HUES6 (cell line): ENCODE measurements at regions not wholly inside any gene's neighbourhood (a gene's known extent, or its start where the extent isn't known, plus 50 kb on each side); places are given as distances from the start of the nearest gene placed in this dataset.

ENCODE experiments used
- H3K27ac ChIP-seq: 2 replicates; pipeline ENCODE4 v1.7.0; 2013; ENCODE audit warnings: low read depth, mild to moderate bottlenecking, low read length, inconsistent platforms
- H3K27me3 ChIP-seq: 2 replicates; pipeline ENCODE4 v1.6.1; 2013; ENCODE audit warnings: low read length; ENCODE audit not compliant: control insufficient read depth, insufficient read depth
- H3K36me3 ChIP-seq: 2 replicates; pipeline ENCODE4 v1.6.1; 2013; ENCODE audit warnings: low read length; ENCODE audit not compliant: control insufficient read depth, insufficient read depth
- H3K4me1 ChIP-seq: 2 replicates; pipeline ENCODE4 v1.6.1; 2013; ENCODE audit warnings: low read length; ENCODE audit not compliant: control insufficient read depth, insufficient read depth
- H3K4me3 ChIP-seq: 2 replicates; pipeline ENCODE4 v1.5.1; 2013; ENCODE audit warnings: low read depth, low read length
- H3K9ac ChIP-seq: one replicate; pipeline ENCODE4 v1.6.1; 2013; ENCODE audit warnings: mild to moderate bottlenecking, low read length
- H3K9me3 ChIP-seq: 2 replicates; pipeline ENCODE4 v1.6.1; 2013; ENCODE audit warnings: low read depth, low read length; ENCODE audit not compliant: control insufficient read depth, insufficient read depth

DNA sequence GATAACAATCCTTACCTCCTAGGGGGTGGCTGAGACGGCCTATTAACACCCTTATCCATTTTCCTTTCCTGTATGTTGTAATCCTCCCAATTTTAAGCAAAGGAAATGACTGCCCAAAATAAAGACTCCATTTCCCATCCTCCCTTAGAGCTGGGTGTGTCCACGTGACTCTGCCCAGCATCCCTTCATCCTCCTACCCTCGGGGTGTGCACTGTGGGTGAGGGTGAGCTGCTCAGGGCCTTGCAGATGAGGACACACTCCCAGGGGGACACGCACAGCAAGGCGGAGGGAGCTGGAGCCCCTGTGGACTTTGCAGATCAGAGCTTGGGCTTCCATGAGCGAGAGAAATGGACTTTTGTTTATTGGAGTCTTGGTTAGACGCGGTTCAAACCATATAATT lies 186.8 kb downstream of the IRF8 start:
- H3K36me3 ChIP-seq = no peaks in the 10 kb centered on the region
- no peak overlapping the region for H3K4me3 ChIP-seq
- H3K27me3 ChIP-seq = no peaks in the 10 kb centered on the region
- no peaks in the 10 kb centered on the region for H3K9me3 ChIP-seq
- no peak overlapping the region for H3K27ac ChIP-seq
- H3K4me1 ChIP-seq = peaks cover 8% of the 10 kb centered on the region; the same call in 1 of the 2 replicates
- no peak overlapping the region for H3K9ac ChIP-seq

DNA sequence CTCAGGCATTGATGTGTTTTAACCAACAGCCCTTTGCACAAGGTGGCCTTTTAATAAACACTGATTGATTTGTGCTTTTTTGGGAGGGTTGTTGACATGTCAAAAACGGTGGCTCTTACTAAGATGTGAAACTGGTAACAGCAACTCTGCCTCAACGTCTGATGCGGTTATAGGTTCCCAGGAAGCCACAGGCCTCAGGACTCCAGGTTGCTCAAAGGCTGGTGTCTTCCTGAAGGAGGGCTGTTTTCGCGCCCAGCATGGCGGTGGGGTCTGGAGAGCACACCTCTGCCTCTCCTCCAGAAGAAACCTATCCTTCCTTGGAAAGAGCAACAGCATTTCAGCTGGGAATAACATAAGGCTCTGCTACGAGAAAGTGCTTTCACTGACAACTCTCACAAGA lies 187.5 kb downstream of the IRF8 start:
- Histone ChIP-seq H3K36me3 (no peaks in the 10 kb centered on the region), H3K27me3 (no peaks in the 10 kb centered on the region), H3K4me3 (no peak overlapping the region), H3K27ac (no peak overlapping the region), H3K9me3 (no peaks in the 10 kb centered on the region), H3K9ac (no peak overlapping the region), H3K4me1 (peaks cover 8% of the 10 kb centered on the region; the same call in 1 of the 2 replicates)

DNA sequence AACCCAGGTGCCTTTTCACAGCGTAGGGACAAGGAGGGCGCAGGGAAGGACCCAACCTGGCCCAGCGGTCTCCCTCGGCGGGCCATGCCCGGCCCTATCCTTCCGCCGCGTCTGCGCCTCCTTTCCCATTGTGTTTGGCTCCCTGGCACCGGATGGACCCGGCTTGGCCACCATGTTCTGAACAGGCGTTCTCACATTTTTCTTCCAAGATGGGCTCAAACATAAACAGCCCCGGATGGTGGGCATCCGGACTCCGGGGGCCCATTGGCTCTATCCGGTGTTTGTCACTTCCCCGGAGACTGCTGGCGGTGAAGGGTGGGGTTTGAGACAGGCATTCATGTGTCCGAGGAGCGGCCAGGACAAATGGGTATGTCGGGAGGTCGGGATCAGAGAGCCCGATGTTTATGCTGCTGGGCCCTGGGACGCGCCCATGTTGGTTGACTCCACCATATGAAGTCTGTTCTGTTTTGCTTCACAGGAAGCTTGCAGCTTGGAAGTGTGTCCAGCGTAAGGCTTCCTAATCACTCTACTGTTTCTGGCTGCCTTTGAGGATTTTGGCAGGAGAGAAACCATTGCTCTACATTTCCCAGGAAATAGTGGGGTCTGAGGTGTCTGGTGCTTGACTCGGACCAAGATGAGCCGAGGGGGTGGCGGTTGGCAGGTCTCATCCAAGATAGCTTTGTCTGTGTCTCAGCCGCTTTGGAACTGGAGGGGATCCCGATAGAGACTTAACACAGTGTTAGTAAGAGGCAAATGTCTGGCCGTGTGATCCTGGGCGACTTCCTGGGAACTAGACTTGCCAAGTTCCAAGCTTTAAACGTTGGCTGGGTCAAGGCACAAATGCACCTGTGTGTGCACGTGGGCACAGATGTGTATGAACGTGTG lies 188.3 kb downstream of the IRF8 start:
- no peaks in the 10 kb centered on the region for H3K36me3 ChIP-seq

DNA sequence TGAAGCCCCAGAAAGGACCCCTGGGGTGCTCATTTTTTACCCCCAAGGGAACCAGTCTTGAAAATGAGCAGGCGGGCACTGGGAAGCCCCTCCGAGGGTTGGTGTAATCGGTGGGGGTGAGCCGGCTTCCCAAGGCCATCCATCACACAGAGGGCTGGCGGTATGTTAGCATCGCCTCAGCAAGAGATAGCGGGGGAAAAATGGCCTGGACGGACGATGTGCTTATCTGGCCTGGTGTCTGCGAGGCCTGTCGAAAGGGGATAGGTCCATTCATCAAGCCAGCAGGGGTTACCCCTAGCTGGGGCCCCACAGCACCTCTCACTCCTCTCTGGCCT lies 188.9 kb downstream of the IRF8 start:
- Histone ChIP-seq H3K9me3 (no peaks in the 10 kb centered on the region), H3K27me3 (no peaks in the 10 kb centered on the region), H3K27ac (no peak overlapping the region), H3K9ac (no peak overlapping the region), H3K4me1 (peaks cover 8% of the 10 kb centered on the region; the same call in 1 of the 2 replicates), H3K36me3 (no peaks in the 10 kb centered on the region), H3K4me3 (no peak overlapping the region)

More for the DNA sequence above, 188.3 kb downstream of the IRF8 start:
- peaks cover 8% of the 10 kb centered on the region; the same call in 1 of the 2 replicates for H3K4me1 ChIP-seq
- no peak overlapping the region for H3K9ac ChIP-seq
- H3K9me3 ChIP-seq = no peaks in the 10 kb centered on the region
- H3K27ac ChIP-seq = no peak overlapping the region
- H3K4me3 ChIP-seq = no peak overlapping the region
- H3K27me3 ChIP-seq = no peaks in the 10 kb centered on the region

DNA sequence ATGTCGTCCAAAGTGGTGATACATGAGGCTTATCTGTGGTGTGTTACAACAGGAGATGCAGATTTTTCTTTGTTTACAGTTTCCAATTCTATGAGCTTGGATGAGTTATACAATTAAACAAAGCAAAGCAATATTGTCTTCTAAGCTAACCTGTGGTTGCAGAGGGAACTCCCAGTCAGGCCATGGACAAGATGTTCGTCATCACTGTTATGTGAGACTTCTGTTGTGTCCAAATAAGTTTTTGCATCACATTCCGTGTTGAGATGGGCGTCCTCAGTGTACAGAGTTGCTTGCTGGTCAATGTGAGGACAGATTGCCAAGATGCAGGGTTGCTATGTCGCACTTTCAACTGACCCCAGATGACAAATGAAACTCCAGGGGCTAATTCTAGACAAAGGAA lies 189.3 kb downstream of the IRF8 start:
- Histone ChIP-seq H3K4me1 (peaks cover 8% of the 10 kb centered on the region; the same call in 1 of the 2 replicates), H3K9ac (no peak overlapping the region), H3K27me3 (no peaks in the 10 kb centered on the region), H3K9me3 (no peaks in the 10 kb centered on the region), H3K36me3 (no peaks in the 10 kb centered on the region), H3K27ac (no peak overlapping the region), H3K4me3 (no peak overlapping the region)

DNA sequence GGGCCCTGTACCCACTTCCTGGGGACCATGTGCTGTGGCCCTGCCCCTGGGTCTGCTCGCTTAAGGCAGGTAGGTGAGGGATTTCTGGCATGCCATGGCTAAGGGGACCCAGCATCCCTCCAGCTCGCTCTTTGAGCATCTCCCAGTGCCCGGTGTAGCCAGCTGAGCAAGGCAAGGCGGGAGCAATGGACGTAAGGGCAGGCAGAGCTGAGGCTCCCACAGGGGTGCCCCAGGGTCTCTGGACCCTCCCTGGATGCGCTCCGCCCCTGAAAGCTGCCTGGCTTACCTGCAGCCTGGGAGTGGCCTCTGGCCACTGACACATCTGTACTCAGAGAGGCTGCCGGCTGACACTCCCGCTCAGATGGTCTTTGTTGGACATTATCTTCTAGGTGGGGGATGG lies 189.9 kb downstream of the IRF8 start:
- H3K9ac ChIP-seq = no peak overlapping the region
- no peak overlapping the region for H3K27ac ChIP-seq
- peaks cover 8% of the 10 kb centered on the region; the same call in 1 of the 2 replicates for H3K4me1 ChIP-seq
- no peaks in the 10 kb centered on the region for H3K27me3 ChIP-seq
- no peaks in the 10 kb centered on the region for H3K9me3 ChIP-seq
- no peaks in the 10 kb centered on the region for H3K36me3 ChIP-seq
- no peak overlapping the region for H3K4me3 ChIP-seq

DNA sequence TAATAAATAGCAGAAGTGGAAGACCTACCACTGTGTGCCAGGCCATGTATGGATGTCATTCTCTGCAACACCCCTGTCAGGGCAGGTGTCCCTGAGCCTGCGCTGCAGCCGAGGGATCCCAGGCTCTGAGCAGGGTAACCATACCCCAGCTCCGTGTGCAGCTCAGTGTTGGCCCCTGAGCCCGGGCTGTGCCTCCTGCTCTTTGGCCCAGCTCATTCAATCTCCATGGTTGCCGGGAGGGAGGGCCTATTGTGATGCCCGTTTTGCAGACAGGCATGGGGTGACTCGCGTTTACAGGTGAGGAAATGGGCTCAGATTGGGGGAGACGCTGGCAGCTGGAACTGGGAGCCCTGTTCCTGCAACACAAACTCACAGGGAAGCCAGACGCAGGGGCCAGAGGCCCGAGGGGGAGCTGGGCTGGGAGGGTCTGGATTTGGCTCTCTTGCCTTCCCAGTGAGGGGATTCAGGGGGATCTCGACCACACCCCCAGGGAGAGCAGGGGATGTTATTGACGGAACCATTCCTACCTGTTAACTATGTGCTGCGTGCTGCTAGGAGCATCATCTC lies 190.5 kb downstream of the IRF8 start:
- no peaks in the 10 kb centered on the region for H3K9me3 ChIP-seq
- H3K4me1 ChIP-seq = peaks cover 8% of the 10 kb centered on the region; the same call in 1 of the 2 replicates
- H3K36me3 ChIP-seq = no peaks in the 10 kb centered on the region
- no peak overlapping the region for H3K4me3 ChIP-seq
- no peak overlapping the region for H3K9ac ChIP-seq
- H3K27ac ChIP-seq = no peak overlapping the region
- no peaks in the 10 kb centered on the region for H3K27me3 ChIP-seq

DNA sequence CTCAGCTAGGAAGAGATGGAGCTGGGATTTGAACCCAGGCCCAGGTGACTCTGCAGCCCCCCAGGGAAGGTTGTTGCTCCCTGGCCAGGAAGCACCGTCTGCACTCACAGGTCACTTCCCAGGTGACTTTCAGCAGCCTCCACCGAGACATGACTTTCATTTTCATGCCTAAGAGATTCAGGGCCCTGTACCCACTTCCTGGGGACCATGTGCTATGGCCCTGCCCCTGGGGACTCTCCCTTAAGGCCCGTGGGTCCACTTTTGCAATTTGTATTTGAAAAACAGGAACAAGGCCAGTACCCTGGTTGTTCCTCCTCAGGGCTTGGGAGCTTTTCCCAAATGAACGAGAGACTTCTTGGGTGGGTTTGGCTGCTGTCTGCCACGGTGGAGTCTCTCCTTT lies 191.0 kb downstream of the IRF8 start:
- no peak overlapping the region for H3K9ac ChIP-seq
- H3K36me3 ChIP-seq = no peaks in the 10 kb centered on the region
- H3K4me1 ChIP-seq = peaks cover 8% of the 10 kb centered on the region; the same call in 1 of the 2 replicates
- no peak overlapping the region for H3K27ac ChIP-seq
- no peak overlapping the region for H3K4me3 ChIP-seq
- no peaks in the 10 kb centered on the region for H3K27me3 ChIP-seq
- H3K9me3 ChIP-seq = no peaks in the 10 kb centered on the region

DNA sequence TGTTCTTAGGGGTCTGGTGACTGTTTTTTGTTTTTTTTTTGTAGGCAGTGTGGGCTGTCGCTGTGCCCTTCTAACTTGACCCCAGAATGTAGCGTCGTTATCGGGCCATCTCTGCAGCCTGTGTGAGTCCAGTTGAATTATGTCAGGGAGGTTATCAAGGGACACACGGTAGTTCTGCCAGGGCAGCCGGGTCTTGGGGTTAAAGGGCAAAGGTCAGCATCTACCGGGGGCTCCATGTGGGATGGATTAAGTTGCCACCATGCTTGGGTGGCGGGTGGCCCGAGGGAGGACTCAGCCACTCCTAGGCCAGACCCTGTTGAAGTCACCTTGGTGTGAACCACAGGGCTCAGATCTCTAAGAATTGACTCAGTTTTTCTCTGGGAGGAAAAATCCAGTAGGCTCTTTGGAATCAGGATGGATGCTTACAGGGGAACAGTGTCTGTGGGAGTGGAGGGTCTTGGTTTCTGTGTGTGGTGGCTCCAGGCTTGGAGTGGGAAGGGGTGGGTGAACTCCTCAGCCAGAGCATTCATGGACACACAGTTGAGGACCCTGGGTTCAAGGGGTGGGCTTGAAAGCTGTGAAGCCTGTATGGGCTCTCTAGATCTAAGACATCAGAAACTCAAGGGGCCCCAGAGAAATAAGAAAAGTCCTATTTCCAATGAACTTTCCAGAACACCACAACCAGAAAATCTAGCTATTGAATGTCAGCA lies 191.7 kb downstream of the IRF8 start:
- Histone ChIP-seq H3K9ac (no peak overlapping the region), H3K27ac (no peak overlapping the region), H3K9me3 (no peaks in the 10 kb centered on the region), H3K27me3 (no peaks in the 10 kb centered on the region), H3K4me1 (peaks cover 8% of the 10 kb centered on the region; the same call in 1 of the 2 replicates), H3K4me3 (no peak overlapping the region), H3K36me3 (no peaks in the 10 kb centered on the region)

DNA sequence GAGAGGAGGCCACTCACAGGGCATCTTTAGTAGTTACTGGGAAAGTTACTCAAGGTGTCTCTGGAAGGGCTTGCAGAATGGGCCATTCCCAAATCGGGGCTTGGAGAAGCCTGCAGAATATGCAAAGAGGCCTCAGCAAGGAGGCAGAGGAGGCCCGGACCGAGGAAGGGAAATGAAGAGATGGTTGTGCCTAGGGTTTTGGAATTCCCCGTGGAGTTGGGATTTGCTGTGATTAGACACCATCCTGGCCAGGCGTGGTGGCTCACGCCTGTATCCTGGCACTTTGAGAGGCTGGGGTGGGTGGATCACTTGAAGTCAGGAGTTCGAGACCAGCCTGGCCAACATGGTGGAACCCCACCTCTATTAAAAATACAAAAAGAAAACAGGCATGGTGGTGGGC lies 193.0 kb downstream of the IRF8 start:
- Histone ChIP-seq H3K4me3 (no peak overlapping the region), H3K36me3 (no peaks in the 10 kb centered on the region), H3K9me3 (no peaks in the 10 kb centered on the region), H3K4me1 (peaks cover 8% of the 10 kb centered on the region; the same call in 1 of the 2 replicates), H3K27me3 (no peaks in the 10 kb centered on the region), H3K27ac (no peak overlapping the region), H3K9ac (no peak overlapping the region)
